Mammary epithelial cell (primary cell): ENCODE measurements at regions not wholly inside any gene's neighbourhood (a gene's known extent, or its start where the extent isn't known, plus 50 kb on each side); places are given as distances from the start of the nearest gene placed in this dataset.

Experiments
- EZH2 ChIP-seq: IDR thresholded peaks from 2 replicates; pipeline ENCODE4 v1.6.1; 2012; ENCODE audit warnings: low read length, inconsistent platforms, borderline replicate concordance
- TF ChIP-seq, protein P1 (sequence below), 2 donors: IDR thresholded peaks in 1 of 2; conservative IDR thresholded peaks in 1 of 2; 2 replicates each; pipeline ENCODE4 v1.5.1; 2011 to 2012; ENCODE audit warnings: inconsistent platforms in 2 of 2, low read length in 2 of 2, mild to moderate bottlenecking in 2 of 2, control low read depth in 1 of 2, low read depth in 1 of 2; ENCODE audit not compliant: insufficient read depth in 1 of 2; ENCODE audit errors: extremely low read depth in 1 of 2

GRCh38 chr2:198545411-198545810 lies 741.0 kb downstream of the PLCL1 start:
- TF ChIP-seq, protein P1, sequence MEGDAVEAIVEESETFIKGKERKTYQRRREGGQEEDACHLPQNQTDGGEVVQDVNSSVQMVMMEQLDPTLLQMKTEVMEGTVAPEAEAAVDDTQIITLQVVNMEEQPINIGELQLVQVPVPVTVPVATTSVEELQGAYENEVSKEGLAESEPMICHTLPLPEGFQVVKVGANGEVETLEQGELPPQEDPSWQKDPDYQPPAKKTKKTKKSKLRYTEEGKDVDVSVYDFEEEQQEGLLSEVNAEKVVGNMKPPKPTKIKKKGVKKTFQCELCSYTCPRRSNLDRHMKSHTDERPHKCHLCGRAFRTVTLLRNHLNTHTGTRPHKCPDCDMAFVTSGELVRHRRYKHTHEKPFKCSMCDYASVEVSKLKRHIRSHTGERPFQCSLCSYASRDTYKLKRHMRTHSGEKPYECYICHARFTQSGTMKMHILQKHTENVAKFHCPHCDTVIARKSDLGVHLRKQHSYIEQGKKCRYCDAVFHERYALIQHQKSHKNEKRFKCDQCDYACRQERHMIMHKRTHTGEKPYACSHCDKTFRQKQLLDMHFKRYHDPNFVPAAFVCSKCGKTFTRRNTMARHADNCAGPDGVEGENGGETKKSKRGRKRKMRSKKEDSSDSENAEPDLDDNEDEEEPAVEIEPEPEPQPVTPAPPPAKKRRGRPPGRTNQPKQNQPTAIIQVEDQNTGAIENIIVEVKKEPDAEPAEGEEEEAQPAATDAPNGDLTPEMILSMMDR (conservative IDR thresholded peaks at IDR 0.05 in 1 of 2, IDR thresholded peaks at IDR 0.05 in 1 of 2; ENCODE audit: extremely low read depth in 1 of 2, insufficient read depth in 1 of 2, low read depth in 1 of 2, low read length in 2 of 2) = no peak
- no peak for TF ChIP-seq EZH2
